Gastrocnemius medialis (tissue), 4 donors: ENCODE measurements at regions not wholly inside any gene's neighbourhood (a gene's known extent, or its start where the extent isn't known, plus 50 kb on each side); places are given as distances from the start of the nearest gene placed in this dataset.

Source experiments
- ATAC-seq, 2 donors: fragments of 150-250 bp; one replicate each; pipeline ENCODE4 v1.9.1; 2016
- DNase-seq, 2 donors: peaks; one replicate each; pipeline ENCODE4 v3.0.0-alpha.2; 2019
- H3K27ac ChIP-seq, 4 donors: fragments of 200-600 bp; sonication (generic); 1 replicate in 1 of 4; 2 replicates in 3 of 4; pipeline ENCODE4 v1.5.1; 2016 to 2018; ENCODE audit warnings: mild to moderate bottlenecking in 2 of 4, moderate library complexity in 1 of 4
- H3K27me3 ChIP-seq, 3 donors: fragments of 200-600 bp; sonication (generic) in 2 of 3; 1 replicate in 1 of 3; 2 replicates in 2 of 3; pipeline versions ENCODE4 v1.5.1 to v1.6.0; 2016 to 2019; ENCODE audit warnings: mild to moderate bottlenecking in 1 of 3, moderate library complexity in 1 of 3
- H3K36me3 ChIP-seq, 2 donors: fragments of 200-600 bp; sonication (generic) in 1 of 2; one replicate each; pipeline ENCODE4 v1.5.1; 2017 to 2018
- H3K4me1 ChIP-seq, 2 donors: fragments of 200-600 bp; sonication (generic) in 1 of 2; one replicate each; pipeline ENCODE4 v1.5.1; 2016 to 2017; ENCODE audit warnings: mild to moderate bottlenecking in 2 of 2
- H3K4me3 ChIP-seq, 4 donors: fragments of 200-600 bp; sonication (generic) in 3 of 4; 1 replicate in 1 of 4; 2 replicates in 3 of 4; pipeline ENCODE4 v1.5.1; 2016 to 2019; ENCODE audit warnings: mild to moderate bottlenecking in 2 of 4
- H3K9me3 ChIP-seq, 3 donors: fragments of 200-600 bp; sonication (generic) in 2 of 3; 1 replicate in 1 of 3; 2 replicates in 2 of 3; pipeline ENCODE4 v1.5.1; 2016 to 2019
- POLR2A ChIP-seq, 2 donors: fragments of 450-650 bp; IDR thresholded peaks; one replicate each; pipeline ENCODE4 v1.6.1; 2017; ENCODE audit warnings: antibody characterized with exemption in 2 of 2, mild to moderate bottlenecking in 2 of 2, moderate library complexity in 2 of 2
- in situ Hi-C, 4 donors: fragments of 200-750 bp; cut with MboI; loops; one replicate each; pipeline versions ENCODE4 v1.15.0 to v1.8.0; 2017; ENCODE audit warnings: low sequenced_read_pairs in 4 of 4
- intact Hi-C: fragments of 100-400 bp; cut with DNase I; formaldehyde crosslinking; loops from one replicate; pipeline ENCODE4 v1.15.1; 2023; ENCODE audit warnings: low total_unique reads
- TF ChIP-seq, protein P1 (sequence below), 5 experiments: fragments of 450-650 bp in 3 of 5; fragments of 200-600 bp in 2 of 5; sonication (generic) in 2 of 5; IDR thresholded peaks in 4 of 5; conservative IDR thresholded peaks in 1 of 5; 1 replicate in 4 of 5; 2 replicates in 1 of 5; pipeline ENCODE4 v1.5.1; 2016 to 2019; ENCODE audit warnings: antibody characterized with exemption in 5 of 5, mild to moderate bottlenecking in 3 of 5, moderate library complexity in 3 of 5

DNA sequence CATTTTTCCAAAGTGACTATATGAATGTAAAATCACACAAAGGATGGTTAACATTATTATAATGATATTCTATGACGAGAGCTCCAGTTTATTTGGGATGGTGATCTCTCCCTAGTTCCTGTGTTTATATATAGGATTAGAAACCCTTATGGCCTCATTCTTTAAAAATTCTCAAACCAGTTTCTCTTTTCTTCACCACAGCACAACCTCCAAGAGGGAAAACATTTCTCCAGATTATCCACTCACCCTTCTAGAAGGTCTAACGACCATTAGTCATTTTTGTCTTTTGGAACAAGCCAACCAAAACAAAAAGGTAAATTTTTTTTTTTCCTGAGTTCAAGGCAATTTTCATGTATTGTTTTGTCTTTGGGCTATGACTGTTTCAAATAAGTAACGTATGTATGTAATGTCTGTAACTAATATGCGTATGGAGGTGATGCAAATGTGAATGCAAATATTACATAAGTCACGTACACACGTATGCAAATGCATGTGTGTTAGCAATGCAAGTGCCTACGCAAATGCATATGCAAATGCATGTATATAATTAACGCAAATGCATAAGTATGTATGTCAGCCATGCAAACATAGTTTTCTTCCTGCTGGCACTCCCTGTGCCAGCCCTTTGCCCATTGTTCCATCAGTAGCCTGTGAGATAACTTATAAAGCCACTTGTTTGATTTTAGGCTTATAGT lies 72.5 kb upstream of the MORC3 start:
- no peak for ATAC-seq
- no peak for TF ChIP-seq POLR2A (IDR thresholded peaks at IDR 0.05)
- TF ChIP-seq, protein P1, sequence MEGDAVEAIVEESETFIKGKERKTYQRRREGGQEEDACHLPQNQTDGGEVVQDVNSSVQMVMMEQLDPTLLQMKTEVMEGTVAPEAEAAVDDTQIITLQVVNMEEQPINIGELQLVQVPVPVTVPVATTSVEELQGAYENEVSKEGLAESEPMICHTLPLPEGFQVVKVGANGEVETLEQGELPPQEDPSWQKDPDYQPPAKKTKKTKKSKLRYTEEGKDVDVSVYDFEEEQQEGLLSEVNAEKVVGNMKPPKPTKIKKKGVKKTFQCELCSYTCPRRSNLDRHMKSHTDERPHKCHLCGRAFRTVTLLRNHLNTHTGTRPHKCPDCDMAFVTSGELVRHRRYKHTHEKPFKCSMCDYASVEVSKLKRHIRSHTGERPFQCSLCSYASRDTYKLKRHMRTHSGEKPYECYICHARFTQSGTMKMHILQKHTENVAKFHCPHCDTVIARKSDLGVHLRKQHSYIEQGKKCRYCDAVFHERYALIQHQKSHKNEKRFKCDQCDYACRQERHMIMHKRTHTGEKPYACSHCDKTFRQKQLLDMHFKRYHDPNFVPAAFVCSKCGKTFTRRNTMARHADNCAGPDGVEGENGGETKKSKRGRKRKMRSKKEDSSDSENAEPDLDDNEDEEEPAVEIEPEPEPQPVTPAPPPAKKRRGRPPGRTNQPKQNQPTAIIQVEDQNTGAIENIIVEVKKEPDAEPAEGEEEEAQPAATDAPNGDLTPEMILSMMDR (IDR thresholded peaks at IDR 0.05 in 4 of 5, conservative IDR thresholded peaks at IDR 0.05 in 1 of 5), result no peak
- Histone ChIP-seq H3K27me3 (no peaks in the 10 kb centered on the region), H3K36me3 (peaks cover 0 to 41% of the 10 kb centered on the region in 2 donors), H3K9me3 (no peaks in the 10 kb centered on the region), H3K4me3 (no peak overlapping the region), H3K27ac (no peak overlapping the region), H3K4me1 (no peaks in the 10 kb centered on the region)
- in situ Hi-C loops (no loop called here), intact Hi-C loops (no loop called here)
- no peak for DNase-seq

DNA sequence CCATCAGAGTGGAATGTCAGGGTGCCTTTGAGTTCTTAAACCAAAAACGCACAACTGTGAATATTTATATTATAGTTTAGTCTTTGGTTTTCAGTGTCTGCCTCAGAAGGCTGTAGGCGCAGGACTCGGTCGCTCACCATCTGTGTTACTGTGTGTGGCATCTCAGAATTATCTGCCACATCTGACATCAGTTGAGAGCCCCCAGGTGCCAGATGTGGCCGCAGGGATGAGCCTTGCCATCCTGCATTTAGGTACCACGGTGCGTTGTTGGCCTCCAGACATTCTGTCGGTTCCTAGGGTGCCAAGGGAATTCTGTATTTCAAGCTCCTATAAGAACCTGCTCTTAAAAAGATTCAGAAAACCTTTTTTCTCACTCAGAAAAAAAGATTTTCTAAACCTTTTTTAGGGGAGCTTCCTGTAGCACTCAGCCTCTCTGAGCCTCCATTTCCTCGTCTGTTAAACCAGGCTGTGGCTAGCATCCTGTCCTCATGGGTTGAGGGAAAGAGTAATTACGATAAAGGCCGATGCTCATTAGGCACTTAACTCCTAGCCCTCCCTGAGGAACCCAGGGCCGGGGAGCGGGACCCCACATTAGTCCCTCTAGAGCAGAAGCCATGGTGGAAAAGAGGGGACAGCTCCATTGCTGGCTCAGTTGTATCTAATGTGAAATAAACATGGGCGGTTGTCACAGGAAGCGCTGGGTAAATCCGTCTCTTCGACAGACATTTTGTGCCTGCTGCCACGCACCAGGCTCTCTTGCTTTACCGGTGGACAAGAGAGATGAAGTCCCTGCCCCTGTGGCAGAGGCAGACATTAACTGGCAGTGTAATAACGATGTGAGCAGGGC lies 70.2 kb upstream of the MORC3 start:
- no peaks in the 10 kb centered on the region for H3K27me3 ChIP-seq
- TF ChIP-seq, protein P1 (IDR thresholded peaks at IDR 0.05 in 4 of 5, conservative IDR thresholded peaks at IDR 0.05 in 1 of 5), result no peak
- TF ChIP-seq POLR2A (IDR thresholded peaks at IDR 0.05), result no peak
- H3K4me1 ChIP-seq, result no peaks in the 10 kb centered on the region
- H3K9me3 ChIP-seq, result no peaks in the 10 kb centered on the region
- peaks cover 0 to 41% of the 10 kb centered on the region in 2 donors for H3K36me3 ChIP-seq
- intact Hi-C loops (no loop called here), in situ Hi-C loops (no loop called here)
- H3K27ac ChIP-seq, result no peak overlapping the region
- no peak overlapping the region for H3K4me3 ChIP-seq
- ATAC-seq, result no peak
- no peak for DNase-seq

DNA sequence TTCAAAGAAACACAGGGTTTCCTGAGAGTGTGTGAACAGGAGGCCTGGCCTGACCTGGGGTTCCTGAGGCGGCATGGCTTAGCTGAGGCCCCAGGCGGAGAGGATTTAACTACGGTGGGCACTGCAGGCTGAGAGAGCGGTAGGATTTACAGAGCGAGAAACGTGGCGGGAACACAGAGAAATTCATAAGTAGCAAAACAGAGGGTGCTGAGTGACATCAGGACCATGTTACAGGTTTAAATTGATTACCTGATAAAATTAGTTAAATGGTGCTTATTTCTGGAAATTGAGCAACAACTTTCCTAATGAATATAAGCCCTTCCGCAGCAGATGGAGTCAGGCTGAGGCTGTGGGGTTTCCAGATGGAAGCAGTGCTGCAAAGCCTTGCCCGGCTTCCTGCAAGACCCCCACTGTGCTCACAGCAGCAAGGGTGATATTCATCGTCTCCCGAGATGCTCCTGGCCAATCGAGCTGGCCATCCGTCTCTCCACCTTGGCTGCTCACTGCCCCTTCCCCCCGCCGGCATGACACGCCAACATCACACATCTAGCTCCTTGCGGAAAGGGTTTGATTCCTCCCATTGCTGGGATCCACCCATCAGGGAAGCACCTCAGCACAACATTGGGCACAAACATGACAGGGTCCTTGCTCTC lies 69.4 kb upstream of the MORC3 start:
- H3K27me3 ChIP-seq, result no peaks in the 10 kb centered on the region
- no peak overlapping the region for H3K27ac ChIP-seq
- no peak for TF ChIP-seq POLR2A (IDR thresholded peaks at IDR 0.05)
- TF ChIP-seq, protein P1 (IDR thresholded peaks at IDR 0.05 in 4 of 5, conservative IDR thresholded peaks at IDR 0.05 in 1 of 5), result no peak
- intact Hi-C loops, result no loop called here
- no peak for DNase-seq
- ATAC-seq, result no peak
- in situ Hi-C loops, result no loop called here
- no peak overlapping the region for H3K4me3 ChIP-seq
- no peaks in the 10 kb centered on the region for H3K9me3 ChIP-seq
- H3K4me1 ChIP-seq, result no peaks in the 10 kb centered on the region
- peaks cover 0 to 46% of the 10 kb centered on the region in 2 donors for H3K36me3 ChIP-seq

DNA sequence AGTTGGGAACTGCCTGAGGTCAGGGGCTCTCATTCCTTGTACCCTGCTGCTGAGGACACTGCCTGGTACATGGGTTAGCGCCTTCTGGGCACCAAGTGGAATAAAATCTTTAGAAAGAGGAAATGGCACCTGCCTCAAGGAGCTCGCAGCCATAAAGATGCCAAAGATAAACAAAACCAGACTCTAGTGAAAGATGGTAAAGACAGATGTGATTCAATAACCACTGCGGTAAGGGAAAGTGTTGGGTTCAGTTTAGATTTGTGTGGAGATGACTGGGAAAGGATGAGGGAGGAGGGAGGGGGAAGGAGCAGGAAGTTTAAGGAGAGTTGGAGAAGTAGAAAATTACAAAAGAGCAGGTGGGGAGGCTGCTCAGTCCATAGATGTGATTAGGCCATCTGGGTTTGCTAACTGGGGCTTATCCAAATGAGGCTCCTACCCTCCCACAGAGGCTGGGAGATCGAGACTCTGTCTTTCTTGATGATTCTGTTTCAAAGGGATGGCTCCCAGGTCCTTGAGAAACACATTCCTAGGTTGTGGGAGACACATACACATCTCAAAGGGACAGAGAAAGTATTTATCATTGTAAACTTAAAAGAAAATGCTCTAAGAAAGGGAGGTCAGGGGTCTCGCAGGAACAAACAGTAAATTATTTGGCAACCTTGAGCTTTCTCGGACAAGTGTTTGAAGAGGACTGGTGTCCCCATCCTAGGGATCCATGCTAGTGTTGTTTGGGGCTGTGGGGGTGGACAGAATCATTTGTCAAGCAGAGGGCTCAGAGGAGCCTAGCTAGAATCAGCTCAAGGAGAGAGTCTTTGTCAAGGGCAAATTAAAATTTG lies 65.7 kb upstream of the MORC3 start:
- Histone ChIP-seq H3K27me3 (no peaks in the 10 kb centered on the region), H3K4me1 (no peaks in the 10 kb centered on the region), H3K4me3 (no peak overlapping the region), H3K27ac (no peak overlapping the region), H3K36me3 (peaks cover 0 to 30% of the 10 kb centered on the region in 2 donors), H3K9me3 (no peaks in the 10 kb centered on the region)
- TF ChIP-seq, protein P1 (IDR thresholded peaks at IDR 0.05 in 4 of 5, conservative IDR thresholded peaks at IDR 0.05 in 1 of 5), result no peak
- no peak for TF ChIP-seq POLR2A (IDR thresholded peaks at IDR 0.05)
- intact Hi-C loops (no loop called here), in situ Hi-C loops (no loop called here)
- DNase-seq, result no peak
- ATAC-seq, result no peak
